ENCODE measurements at regions not wholly inside any gene's neighbourhood (a gene's known extent, or its start where the extent isn't known, plus 50 kb on each side); places are given as distances from the start of the nearest gene placed in this dataset.

DNA sequence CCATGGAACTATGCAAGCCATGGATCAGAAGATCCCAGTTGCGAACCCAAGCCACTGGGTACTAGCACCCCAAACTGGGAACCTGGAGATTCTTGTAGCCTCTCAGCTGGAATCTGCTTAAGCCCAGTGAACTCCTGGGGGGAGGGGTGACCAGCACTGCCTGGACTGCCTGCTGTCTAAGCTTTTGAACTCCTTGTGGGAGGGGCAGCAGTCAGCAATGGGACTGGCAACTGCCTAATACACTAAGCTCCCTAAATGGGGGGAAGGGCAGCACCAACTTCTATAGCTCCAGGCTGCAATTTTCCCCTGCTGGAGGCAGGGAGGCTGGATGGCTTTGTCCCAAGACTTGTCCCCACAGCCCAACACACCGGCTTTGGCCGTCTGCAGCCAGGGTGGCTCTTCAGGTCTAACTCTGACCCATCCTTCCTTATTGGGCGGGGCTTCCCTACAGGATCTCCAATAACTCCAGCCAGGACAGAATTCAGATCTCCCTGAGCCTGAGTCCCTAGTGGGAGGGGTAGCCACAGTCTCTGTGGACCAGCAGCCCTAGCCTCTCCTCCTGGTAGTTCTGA lies 485.1 kb downstream of the SOX5 start:
- DNase-seq (ENCODE audit: low spot score), result no peak

DNA sequence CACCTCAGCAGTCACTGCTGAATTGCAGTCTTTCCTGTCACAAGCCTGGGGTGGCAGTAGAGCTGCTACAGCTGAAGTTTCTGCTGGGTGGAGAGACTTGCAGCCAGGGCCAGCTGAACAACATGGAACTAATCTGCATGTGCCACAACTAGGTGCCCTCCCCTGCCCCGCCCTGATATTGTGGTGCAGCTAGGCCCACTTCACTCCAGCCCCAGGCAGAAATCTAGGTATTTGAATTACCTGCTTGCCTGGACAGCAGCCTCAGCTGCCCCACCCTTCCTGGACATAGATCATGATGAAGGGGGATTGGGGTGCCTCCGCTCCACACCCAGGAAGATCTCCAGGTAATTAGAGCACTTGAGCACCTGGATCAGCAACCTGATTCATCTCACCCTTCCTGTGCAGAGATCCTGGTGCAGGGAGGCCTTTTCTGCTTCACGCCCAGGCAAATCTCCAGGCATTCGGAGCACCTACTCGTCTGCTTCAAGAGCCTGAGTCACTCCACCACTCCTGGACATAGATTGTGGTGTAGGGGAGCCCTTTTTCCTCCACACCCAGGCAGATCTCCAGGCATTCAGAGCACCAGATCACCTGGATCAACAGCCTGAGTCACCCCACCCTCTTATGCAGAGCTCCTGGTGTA lies 477.0 kb downstream of the SOX5 start:
- DNase-seq (ENCODE audit: low spot score), result no peak

DNA sequence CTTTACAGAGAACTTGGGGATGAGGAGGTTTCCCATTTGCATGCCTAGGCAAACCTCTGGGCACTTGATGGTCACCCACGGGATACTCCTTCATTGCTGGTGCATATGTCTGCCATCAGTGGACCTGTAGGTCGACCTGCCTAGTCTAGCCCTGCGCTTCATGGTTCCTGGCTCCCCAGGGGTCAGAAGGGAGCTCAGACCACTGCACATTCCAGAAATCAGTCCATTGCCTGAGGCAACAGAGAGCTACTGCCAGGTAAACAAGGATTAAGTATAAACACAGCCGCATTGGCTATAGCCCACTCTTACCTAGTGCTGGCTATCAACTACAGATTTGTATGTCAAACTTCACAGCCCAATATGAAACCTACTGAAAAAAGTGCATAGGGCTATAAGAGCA lies 476.4 kb downstream of the SOX5 start:
- no peak for DNase-seq (ENCODE audit: low spot score)

DNA sequence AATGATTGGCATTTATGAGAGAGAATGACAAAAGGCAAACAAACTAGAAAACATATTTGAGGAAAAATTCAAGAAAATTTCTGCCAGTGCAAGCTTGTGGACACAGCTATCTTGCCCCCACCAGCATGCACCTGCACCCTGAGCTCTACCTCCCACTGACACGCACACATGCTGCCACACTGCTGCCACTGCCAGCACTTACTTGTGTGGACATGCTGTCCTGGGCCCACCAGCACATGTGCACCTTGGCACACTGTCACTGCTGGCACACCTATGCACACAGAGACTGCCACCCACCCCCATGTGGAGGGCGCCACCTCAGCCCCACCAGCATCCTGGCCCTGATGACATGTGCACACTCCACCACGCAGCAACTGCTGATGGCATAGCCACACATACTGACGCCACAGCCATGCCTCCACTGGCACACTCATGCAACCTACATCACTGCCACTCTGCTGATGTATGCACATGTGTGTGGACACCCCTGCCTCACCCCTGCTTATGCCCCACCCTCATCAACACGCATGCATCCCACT lies 475.0 kb downstream of the SOX5 start:
- no peak for DNase-seq (ENCODE audit: low spot score)

Data from AG20443 (cell line).